ENCODE measurements at regions not wholly inside any gene's neighbourhood (a gene's known extent, or its start where the extent isn't known, plus 50 kb on each side); places are given as distances from the start of the nearest gene placed in this dataset.

GRCh38 chr10:109027534-109028185 is 895.7 kb downstream of the XPNPEP1 start:
- TF ChIP-seq REPIN1 (tag by site-specific recombination; IDR thresholded peaks at IDR 0.05; ENCODE audit: low read depth) (no peak), ZBTB10 (tag by site-specific recombination; IDR thresholded peaks at IDR 0.05) (no peak), BCL11B (tag by site-specific recombination; IDR thresholded peaks at IDR 0.05; ENCODE audit: low read depth) (no peak), BCL6B (tag by site-specific recombination; IDR thresholded peaks at IDR 0.05) (no peak), REST (tag by site-specific recombination; IDR thresholded peaks at IDR 0.05) (no peak)
- Histone ChIP-seq H3K4me1 (ENCODE audit: control insufficient read depth, insufficient read depth, low read length) (no peaks in the 10 kb centered on the region), H3K9me3 (ENCODE audit: control insufficient read depth, insufficient read depth, low read depth, low read length) (no peaks in the 10 kb centered on the region), H3K27ac (ENCODE audit: extremely low read depth, low read depth, low read length) (no peak overlapping the region), H3K36me3 (ENCODE audit: control insufficient read depth in 2 of 2, insufficient read depth in 1 of 2, low read length in 2 of 2) (no peaks in the 10 kb centered on the region), H3K4me3 (ENCODE audit: low read depth, low read length) (no peak overlapping the region)
- POLR2A ChIA-PET, result no interaction called here
- CTCF ChIA-PET, result no interaction called here

- Histone ChIP-seq H3K9me3 (ENCODE audit: control insufficient read depth, insufficient read depth, low read depth, low read length) (no peaks in the 10 kb centered on the region), H3K4me3 (ENCODE audit: low read depth, low read length) (no peak overlapping the region), H3K4me1 (ENCODE audit: control insufficient read depth, insufficient read depth, low read length) (no peaks in the 10 kb centered on the region), H3K27ac (ENCODE audit: extremely low read depth, low read depth, low read length) (no peak overlapping the region), H3K36me3 (ENCODE audit: control insufficient read depth in 2 of 2, insufficient read depth in 1 of 2, low read length in 2 of 2) (no peaks in the 10 kb centered on the region)
- POLR2A ChIA-PET, result no interaction called here
- TF ChIP-seq ZXDB (tag by site-specific recombination; IDR thresholded peaks at IDR 0.05), result no peak
- TF ChIP-seq ZNF2 (tag by site-specific recombination; IDR thresholded peaks at IDR 0.05), result no peak
- TF ChIP-seq KLF1 (tag by site-specific recombination; IDR thresholded peaks at IDR 0.05), result no peak
- no peak for TF ChIP-seq ZBTB7A (tag by site-specific recombination; IDR thresholded peaks at IDR 0.05; ENCODE audit: low read depth)
- no peak for TF ChIP-seq ZNF510 (tag by site-specific recombination; IDR thresholded peaks at IDR 0.05; ENCODE audit: insufficient replicate concordance)
- TF ChIP-seq ZNF626 (tag by site-specific recombination; IDR thresholded peaks at IDR 0.05), result no peak
- TF ChIP-seq ZBTB11 (tag by site-specific recombination; conservative IDR thresholded peaks at IDR 0.05; ENCODE audit: low read depth), result no peak
- no peak for TF ChIP-seq SETDB1 (IDR thresholded peaks at IDR 0.05; ENCODE audit: insufficient read length, low read length)
- CTCF ChIA-PET, result no interaction called here
These were observed 898.1 kb downstream of the XPNPEP1 start for GRCh38 chr10:109025172-109025571.
